ENCODE measurements at regions not wholly inside any gene's neighbourhood (a gene's known extent, or its start where the extent isn't known, plus 50 kb on each side); places are given as distances from the start of the nearest gene placed in this dataset.

DNA sequence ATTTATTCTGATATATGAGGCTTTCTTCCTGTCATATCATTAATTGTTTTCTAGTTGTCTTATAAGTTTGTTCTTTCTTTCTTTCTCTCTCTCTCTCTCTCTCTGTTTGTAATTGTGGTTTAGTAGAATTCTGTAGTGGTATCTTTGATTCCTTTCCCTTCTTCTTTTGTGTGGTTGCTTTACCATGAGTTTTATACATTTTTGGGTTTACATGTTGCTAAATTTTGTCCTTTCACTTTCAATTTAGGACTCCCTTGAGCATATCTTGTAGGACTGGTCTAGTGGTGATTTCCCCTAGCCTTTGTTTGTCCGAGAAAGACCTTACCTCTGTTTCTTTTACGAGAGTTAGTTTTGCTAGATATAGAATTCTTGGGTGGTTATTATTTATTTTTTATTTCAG, 162.3 kb upstream of the CHRM3 start:
- H3K4me3 ChIP-seq (ENCODE audit: low read depth, low read length) = no peak overlapping the region
- no peak for DNase-seq (ENCODE audit: low read depth)
- TF ChIP-seq, protein P1, sequence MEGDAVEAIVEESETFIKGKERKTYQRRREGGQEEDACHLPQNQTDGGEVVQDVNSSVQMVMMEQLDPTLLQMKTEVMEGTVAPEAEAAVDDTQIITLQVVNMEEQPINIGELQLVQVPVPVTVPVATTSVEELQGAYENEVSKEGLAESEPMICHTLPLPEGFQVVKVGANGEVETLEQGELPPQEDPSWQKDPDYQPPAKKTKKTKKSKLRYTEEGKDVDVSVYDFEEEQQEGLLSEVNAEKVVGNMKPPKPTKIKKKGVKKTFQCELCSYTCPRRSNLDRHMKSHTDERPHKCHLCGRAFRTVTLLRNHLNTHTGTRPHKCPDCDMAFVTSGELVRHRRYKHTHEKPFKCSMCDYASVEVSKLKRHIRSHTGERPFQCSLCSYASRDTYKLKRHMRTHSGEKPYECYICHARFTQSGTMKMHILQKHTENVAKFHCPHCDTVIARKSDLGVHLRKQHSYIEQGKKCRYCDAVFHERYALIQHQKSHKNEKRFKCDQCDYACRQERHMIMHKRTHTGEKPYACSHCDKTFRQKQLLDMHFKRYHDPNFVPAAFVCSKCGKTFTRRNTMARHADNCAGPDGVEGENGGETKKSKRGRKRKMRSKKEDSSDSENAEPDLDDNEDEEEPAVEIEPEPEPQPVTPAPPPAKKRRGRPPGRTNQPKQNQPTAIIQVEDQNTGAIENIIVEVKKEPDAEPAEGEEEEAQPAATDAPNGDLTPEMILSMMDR (IDR thresholded peaks at IDR 0.05; ENCODE audit: low read depth, low read length, missing control alignments) = no peak
- in situ Hi-C loops (cut with HindIII; ENCODE audit: low sequenced_read_pairs) = no loop called here

DNA sequence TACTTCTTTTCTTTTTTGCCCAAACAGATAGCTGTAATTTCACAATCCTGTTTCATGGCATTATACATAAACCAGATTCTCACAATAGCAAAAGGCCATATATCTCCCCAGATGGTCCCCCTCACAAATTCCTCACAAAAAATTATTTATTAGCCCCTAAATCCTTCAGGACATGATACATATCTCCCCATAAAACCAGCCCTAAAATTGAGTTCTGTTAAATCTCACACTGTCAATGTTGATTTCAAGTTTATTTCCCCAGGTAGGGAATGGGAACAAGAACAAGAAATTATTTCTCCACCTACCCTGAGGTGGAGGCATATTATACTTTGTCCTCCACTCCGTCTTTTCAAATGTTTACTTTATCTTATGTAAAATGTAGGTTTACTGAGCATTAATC, 163.4 kb upstream of the CHRM3 start:
- H3K4me3 ChIP-seq (ENCODE audit: low read depth, low read length) = no peak overlapping the region
- DNase-seq (ENCODE audit: low read depth) = no peak
- TF ChIP-seq, protein P1 (IDR thresholded peaks at IDR 0.05; ENCODE audit: low read depth, low read length, missing control alignments) = no peak
- in situ Hi-C loops (cut with HindIII; ENCODE audit: low sequenced_read_pairs) = no loop called here

DNA sequence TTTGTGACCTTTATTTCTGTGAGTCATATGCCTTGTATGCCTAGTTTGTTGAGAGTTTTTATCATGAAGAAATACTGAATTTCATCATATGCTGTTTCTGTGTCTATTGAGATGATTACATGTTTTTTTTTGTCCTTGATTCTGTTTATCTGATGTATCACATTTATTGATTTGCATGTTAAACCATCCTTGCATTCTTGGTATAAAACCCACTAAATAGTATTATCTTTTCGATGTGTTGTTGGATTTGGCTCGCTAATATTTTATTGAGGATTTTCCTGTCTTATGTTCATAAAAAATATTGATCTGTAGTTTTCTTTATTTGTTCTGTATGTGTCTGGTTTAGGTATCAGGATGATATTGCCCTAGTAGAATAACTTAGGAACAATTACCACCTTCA, 164.7 kb upstream of the CHRM3 start:
- DNase-seq (ENCODE audit: low read depth) = no peak
- TF ChIP-seq, protein P1 (IDR thresholded peaks at IDR 0.05; ENCODE audit: low read depth, low read length, missing control alignments) = no peak
- H3K4me3 ChIP-seq (ENCODE audit: low read depth, low read length) = no peak overlapping the region
- in situ Hi-C loops (cut with HindIII; ENCODE audit: low sequenced_read_pairs) = no loop called here

DNA sequence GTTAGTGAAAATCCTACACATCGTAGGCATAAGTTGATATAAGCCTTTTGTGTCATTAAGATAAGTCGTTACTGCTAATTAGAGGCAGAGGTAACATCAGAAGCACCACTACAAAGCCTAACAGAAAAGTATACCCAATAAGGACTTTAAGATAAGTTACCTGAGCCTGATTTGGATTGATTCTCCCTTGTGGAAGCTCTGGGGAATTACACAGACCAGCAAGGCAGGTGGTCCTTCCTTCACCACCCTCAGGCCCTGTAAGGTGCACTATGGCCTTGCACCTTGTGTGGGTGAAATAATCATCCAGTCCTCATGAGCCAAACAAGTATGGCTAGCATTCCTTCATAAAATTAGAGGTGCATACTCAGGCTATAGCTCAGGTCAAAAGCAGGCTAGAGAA, 166.7 kb upstream of the CHRM3 start:
- no peak for DNase-seq (ENCODE audit: low read depth)
- TF ChIP-seq, protein P1 (IDR thresholded peaks at IDR 0.05; ENCODE audit: low read depth, low read length, missing control alignments) = no peak
- H3K4me3 ChIP-seq (ENCODE audit: low read depth, low read length) = no peak overlapping the region
- in situ Hi-C loops (cut with HindIII; ENCODE audit: low sequenced_read_pairs) = no loop called here

DNA sequence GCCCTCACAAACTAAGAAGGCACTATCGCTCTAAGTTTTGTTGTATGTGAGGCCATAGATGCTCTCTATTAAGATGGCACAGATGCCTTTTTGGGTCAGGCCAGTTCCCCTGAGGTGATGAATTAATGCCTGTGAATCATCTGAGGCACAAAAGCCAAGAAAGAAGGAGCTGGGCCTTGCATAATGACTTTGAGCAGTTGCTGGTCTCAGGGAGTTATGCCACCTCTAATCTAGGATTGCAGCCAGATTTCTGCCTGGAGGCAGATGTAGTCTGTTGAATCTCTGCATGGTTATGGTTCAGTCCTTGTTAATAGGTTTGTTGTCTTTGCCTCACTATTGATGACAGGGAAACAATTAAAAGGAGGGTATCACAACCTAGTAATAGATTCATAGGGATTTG, 168.1 kb upstream of the CHRM3 start:
- in situ Hi-C loops (cut with HindIII; ENCODE audit: low sequenced_read_pairs) = no loop called here
- TF ChIP-seq, protein P1 (IDR thresholded peaks at IDR 0.05; ENCODE audit: low read depth, low read length, missing control alignments) = no peak
- DNase-seq (ENCODE audit: low read depth) = no peak

DNA sequence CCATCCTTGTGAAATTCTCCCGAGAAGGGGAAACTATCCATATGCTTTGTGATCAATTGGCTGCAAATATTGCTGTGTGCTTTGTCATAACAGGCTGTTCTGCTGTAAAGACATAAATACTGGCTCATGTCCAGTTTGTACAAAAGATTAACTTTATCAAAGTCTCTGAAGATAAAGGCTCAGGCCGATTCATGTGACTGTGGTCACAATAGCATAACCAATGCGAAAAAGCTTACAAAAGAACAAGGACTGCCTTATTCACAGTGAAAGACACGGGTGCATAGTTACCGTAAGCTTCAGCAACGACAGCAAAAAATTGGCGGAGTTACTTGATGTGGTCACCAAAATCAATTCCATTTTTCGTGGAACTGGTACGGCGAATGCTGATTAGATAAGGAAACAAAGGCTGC, 173.6 kb upstream of the CHRM3 start:
- no peak for DNase-seq (ENCODE audit: low read depth)

More for the DNA sequence above, 168.1 kb upstream of the CHRM3 start:
- H3K4me3 ChIP-seq (ENCODE audit: low read depth, low read length) = no peak overlapping the region

More for the DNA sequence above, 173.6 kb upstream of the CHRM3 start:
- in situ Hi-C loops (cut with HindIII; ENCODE audit: low sequenced_read_pairs) = no loop called here
- no peak overlapping the region for H3K4me3 ChIP-seq (ENCODE audit: low read depth, low read length)
- TF ChIP-seq, protein P1 (IDR thresholded peaks at IDR 0.05; ENCODE audit: low read depth, low read length, missing control alignments) = no peak
